Right atrium auricular region (tissue), 2 donors: ENCODE measurements at regions not wholly inside any gene's neighbourhood (a gene's known extent, or its start where the extent isn't known, plus 50 kb on each side); places are given as distances from the start of the nearest gene placed in this dataset.

ENCODE experiments used
- DNase-seq: peaks from one replicate; pipeline ENCODE4 v3.0.0-alpha.2; 2019; ENCODE audit warnings: low spot score
- H3K27ac ChIP-seq, 2 donors: fragments of 200-600 bp; sonication (generic); 1 replicate in 1 of 2; 2 replicates in 1 of 2; pipeline ENCODE4 v1.5.1; 2016 to 2019
- H3K27me3 ChIP-seq, 2 donors: fragments of 200-600 bp; sonication (generic); one replicate each; pipeline versions ENCODE4 v1.5.1 to v1.6.0; 2017 to 2019
- H3K36me3 ChIP-seq: fragments of 200-600 bp; sonication (generic); one replicate; pipeline ENCODE4 v1.5.1; 2016
- H3K4me1 ChIP-seq, 2 donors: fragments of 200-600 bp; sonication (generic); one replicate each; pipeline versions ENCODE4 v1.5.1 to v1.6.0; 2017 to 2019
- H3K4me3 ChIP-seq, 2 donors: fragments of 200-600 bp; sonication (generic); 1 replicate in 1 of 2; 2 replicates in 1 of 2; pipeline ENCODE4 v1.5.1; 2017 to 2019; ENCODE audit warnings: mild to moderate bottlenecking in 1 of 2, moderate library complexity in 1 of 2
- H3K9me3 ChIP-seq, 2 donors: fragments of 200-600 bp; sonication (generic); one replicate each; pipeline ENCODE4 v1.5.1; 2019
- CTCF ChIP-seq, 2 donors: fragments of 200-600 bp; sonication (generic); IDR thresholded peaks; one replicate each; pipeline ENCODE4 v1.5.1; 2019; ENCODE audit warnings: antibody characterized with exemption in 2 of 2

- Histone ChIP-seq H3K36me3 (no peaks in the 10 kb centered on the region), H3K27ac (no peak overlapping the region), H3K4me3 (no peak overlapping the region), H3K9me3 (no peaks in the 10 kb centered on the region), H3K4me1 (no peaks in the 10 kb centered on the region), H3K27me3 (no peaks in the 10 kb centered on the region)
- no peak for DNase-seq
- TF ChIP-seq CTCF (IDR thresholded peaks at IDR 0.05), result no peak
Observed at GRCh38 chr3:65026151-65026550, 338.4 kb upstream of the ADAMTS9 start.

- no peaks in the 10 kb centered on the region for H3K4me1 ChIP-seq
- no peaks in the 10 kb centered on the region for H3K9me3 ChIP-seq
- H3K4me3 ChIP-seq, result no peak overlapping the region
- TF ChIP-seq CTCF (IDR thresholded peaks at IDR 0.05), result no peak
- H3K36me3 ChIP-seq, result no peaks in the 10 kb centered on the region
- no peaks in the 10 kb centered on the region for H3K27me3 ChIP-seq
- H3K27ac ChIP-seq, result no peak overlapping the region
- no peak for DNase-seq
Observed at GRCh38 chr3:65024148-65024547, 336.3 kb upstream of the ADAMTS9 start.

GRCh38 chr3:65020281-65021160 lies 332.7 kb upstream of the ADAMTS9 start:
- no peak for TF ChIP-seq CTCF (IDR thresholded peaks at IDR 0.05)
- no peak for DNase-seq
- H3K27ac ChIP-seq, result no peak overlapping the region

GRCh38 chr3:65019443-65020055 lies 331.7 kb upstream of the ADAMTS9 start:
- Histone ChIP-seq H3K4me3 (no peak overlapping the region), H3K9me3 (no peaks in the 10 kb centered on the region), H3K4me1 (no peaks in the 10 kb centered on the region), H3K27ac (no peak overlapping the region), H3K36me3 (no peaks in the 10 kb centered on the region), H3K27me3 (no peaks in the 10 kb centered on the region)
- no peak for TF ChIP-seq CTCF (IDR thresholded peaks at IDR 0.05)
- no peak for DNase-seq

More at GRCh38 chr3:65020281-65021160, 332.7 kb upstream of the ADAMTS9 start:
- H3K36me3 ChIP-seq, result no peaks in the 10 kb centered on the region
- no peaks in the 10 kb centered on the region for H3K27me3 ChIP-seq
- H3K9me3 ChIP-seq, result no peaks in the 10 kb centered on the region
- H3K4me1 ChIP-seq, result no peaks in the 10 kb centered on the region
- no peak overlapping the region for H3K4me3 ChIP-seq

GRCh38 chr3:65018801-65019200 lies 331.0 kb upstream of the ADAMTS9 start:
- no peak for DNase-seq
- no peaks in the 10 kb centered on the region for H3K9me3 ChIP-seq
- H3K4me3 ChIP-seq, result no peak overlapping the region
- H3K36me3 ChIP-seq, result no peaks in the 10 kb centered on the region
- TF ChIP-seq CTCF (IDR thresholded peaks at IDR 0.05), result no peak
- no peaks in the 10 kb centered on the region for H3K4me1 ChIP-seq
- H3K27me3 ChIP-seq, result no peaks in the 10 kb centered on the region
- H3K27ac ChIP-seq, result no peak overlapping the region
